GM21723 (cell line): ENCODE measurements at regions not wholly inside any gene's neighbourhood (a gene's known extent, or its start where the extent isn't known, plus 50 kb on each side); places are given as distances from the start of the nearest gene placed in this dataset.

Source experiments
- ATAC-seq: cut with Tn5 transposase; IDR thresholded peaks from one replicate; pipeline ENCODE4 v1.9.1; 2021; ENCODE audit warnings: mild to moderate bottlenecking, moderate library complexity; ENCODE audit not compliant: unreplicated experiment

DNA sequence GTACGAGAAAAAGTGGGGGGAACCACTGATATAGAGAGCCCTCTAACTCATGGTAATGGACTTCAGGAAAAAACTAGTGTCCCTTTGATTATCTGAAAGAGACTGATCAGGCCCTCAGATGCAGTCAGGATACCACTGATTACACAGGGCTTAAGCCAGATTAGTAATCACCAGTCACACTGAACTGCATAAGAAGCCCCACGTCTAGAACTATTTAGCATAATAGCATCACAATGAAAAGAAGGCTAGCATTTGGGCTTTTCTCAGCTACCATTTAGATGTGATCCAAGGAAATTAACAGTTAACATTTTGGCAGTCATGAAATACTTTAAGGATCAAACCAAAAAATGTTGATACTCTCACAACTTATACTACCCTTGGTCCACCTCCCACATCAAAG is 813.1 kb upstream of the POU3F3 start:
- no peak for ATAC-seq

DNA sequence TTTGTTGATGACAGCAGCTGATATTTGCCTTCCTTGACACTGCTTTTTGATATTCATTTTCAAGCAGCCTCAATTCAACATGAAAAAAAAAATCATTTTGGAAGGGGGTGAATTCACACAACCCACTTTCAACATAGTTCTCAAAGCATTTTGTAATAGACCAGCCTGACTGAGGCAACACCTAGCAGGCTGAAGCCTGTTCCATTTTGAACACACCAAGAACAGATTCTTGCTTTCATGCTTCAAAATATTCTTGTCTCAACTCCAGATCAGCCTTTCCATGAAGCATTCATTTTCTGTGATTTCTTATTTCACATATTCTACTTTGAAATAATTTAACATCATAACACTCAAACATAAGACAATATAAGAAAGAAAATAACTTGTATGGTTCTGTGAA is 812.6 kb upstream of the POU3F3 start:
- ATAC-seq = no peak

DNA sequence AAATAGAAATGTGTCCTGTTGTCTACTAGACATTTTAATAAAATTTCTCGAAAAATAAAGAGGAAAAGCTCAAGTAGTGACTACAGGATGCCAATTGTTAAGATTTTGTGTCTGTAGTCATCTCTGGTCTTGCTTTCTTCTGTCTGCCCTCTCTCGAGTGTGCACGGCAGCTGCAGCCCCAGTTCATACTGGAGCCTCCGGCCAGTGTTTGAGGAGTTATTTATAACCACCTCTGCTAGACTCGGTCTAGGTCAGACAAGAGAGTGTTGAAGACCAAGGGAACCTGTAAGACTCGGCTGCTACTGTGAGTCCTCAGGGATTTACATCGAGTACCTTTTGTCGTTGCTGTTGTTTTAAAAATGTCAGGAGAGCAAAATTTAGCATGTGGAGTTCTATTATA is 810.1 kb upstream of the POU3F3 start:
- ATAC-seq = no peak

DNA sequence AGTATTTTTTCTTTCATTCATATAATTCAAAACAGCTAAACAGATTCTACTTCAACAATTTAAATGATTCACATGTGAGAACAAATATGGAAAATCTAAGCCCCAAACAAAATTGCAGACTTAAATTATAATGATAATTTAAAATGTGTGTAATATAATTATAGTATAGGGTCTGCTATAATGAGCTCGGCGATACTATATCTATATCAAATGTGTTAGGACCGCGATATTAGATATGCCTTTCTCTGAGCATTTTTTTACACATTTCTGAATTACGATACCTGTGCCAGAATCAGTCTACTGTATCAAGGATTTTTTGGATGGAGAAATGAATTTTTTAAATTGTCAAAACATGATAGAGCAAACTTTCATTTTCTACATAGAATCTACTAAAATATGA is 808.8 kb upstream of the POU3F3 start:
- ATAC-seq = no peak

DNA sequence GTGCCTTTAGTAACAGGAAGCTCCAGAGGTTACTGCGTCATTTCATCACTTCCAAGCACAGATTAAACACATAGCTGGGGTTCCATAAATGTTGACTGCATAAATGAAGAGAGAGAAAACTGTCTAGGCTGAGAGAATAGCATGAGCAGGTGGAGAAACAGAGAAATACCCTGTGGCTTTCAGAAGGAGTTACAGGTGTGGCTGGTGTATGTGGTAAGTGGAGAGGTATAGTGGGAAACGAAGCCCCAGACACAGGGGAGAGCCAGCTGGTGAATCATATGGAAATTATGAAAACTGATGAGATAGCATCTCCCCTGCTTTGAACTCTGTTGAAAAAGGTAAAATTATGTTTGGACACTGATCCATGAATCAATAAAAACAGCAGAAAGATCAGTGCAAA is 807.4 kb upstream of the POU3F3 start:
- ATAC-seq = no peak

DNA sequence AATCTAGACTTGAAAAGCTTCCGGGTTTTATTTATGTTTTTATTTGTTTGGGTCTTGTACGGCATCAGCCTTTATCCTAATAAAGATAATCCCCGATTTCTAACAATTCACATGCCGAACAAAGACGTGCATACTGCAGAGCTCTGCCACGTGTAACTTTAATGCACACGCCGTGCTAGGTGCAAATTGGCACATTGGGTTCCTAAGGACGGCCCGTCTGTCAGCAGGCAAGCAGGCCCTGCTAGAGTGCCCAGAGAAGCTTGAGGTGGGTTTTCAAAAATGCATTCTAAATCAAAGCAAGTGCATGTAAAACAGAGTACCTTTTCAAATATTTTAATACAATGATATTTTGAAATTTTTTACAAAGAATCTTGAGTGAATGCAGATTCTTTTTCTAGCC is 806.4 kb upstream of the POU3F3 start:
- ATAC-seq = no peak

DNA sequence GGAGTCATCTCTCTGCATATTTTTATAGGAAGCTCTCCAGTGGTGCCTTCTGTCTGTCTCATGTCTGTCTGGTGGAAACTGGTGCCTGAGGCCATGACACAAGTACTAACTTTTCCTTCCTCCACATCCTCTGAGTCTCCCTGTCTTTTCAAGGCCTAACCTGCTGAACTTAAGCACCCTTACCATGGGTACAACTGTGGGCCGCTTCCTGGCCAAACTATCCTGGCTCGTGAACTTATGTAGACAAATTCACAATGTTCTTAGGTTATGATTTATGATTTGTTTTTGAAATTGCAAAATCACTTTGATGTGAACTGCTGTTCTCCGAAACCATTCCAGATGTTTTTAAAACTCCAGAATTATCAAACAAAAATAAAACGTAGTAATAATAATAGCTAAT is 804.5 kb upstream of the POU3F3 start:
- no peak for ATAC-seq

DNA sequence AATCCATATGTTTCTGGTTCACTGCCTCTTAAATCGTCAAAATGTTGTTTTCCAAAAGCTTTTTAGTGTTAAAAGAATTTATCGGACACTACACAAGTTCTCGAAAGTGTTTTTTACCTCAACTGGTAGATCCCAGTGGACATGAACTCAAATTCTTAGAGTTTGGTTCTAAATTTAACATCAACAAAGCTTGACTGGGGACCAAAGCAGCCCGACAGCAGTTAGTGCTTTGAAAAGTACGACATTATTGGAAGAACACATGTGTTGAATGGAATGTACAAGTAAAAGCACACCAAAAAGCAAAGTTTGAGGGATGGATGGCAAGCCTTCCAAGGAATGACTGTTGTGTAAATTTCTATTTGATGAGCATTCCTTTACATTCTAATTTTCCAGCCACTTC is 803.9 kb upstream of the POU3F3 start:
- no peak for ATAC-seq

DNA sequence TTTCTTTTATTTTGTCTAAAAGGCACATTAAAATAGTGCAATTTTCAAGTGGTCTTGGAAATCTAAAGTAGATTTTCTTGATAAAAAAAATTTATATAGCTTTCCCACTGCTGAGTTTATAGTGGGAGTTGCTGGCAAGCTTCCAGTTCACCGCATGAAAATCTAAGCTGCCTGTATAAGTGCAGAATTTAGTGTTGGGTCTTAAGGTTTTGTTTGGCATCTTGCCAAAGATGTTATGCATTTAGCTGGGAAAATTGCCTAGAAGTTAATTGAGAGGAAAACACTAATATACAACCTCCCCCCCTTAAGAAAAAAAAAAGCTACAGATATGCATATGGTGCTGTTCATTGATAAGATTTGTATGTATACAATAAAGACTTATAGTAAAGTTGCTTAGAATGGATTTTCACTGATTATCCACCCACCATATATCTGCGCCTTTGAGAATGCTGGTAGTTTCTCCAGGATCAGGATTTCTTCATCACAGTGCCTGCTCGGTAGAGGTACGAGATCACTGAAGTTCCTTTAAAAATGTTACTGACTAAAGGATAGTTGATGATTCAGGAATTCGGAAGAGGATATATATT is 803.2 kb upstream of the POU3F3 start:
- no peak for ATAC-seq

DNA sequence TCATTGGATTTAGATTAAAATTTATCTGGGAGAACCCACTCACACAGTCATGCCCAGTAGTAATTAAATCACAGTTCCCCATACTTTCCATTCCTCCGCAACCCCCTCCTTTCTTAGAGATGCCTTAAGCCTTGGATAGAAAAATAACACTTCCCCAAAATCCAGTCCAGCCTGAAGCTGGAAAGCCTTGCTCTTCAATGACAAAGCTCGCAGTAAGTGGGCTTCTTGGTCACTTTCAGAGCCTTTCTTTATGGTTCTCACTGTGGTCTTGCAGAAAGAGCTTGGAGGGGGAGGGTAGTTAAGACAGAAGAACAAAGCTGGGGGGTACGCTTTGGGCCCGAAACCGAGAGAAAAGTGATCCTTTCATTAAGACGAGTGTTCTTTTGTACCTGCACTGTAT is 802.1 kb upstream of the POU3F3 start:
- ATAC-seq = no peak

DNA sequence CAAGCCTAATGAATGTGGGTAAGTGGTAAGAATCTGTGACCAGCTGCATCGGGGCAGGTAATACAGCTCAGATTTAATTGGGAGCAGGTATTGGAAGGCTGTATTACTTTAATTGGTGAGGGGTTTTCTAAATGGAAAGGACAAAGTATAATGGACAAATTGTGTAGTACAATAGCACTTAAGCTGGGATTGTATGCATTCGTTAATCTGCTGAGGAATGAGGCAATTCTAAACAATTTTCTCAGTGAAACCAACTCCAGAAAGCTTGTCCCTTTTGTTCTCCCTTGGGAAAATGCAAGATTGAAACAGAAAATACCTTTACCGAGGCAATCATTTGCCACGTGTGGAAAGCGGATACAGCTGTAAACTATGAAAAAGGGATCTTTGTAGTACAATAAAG is 801.6 kb upstream of the POU3F3 start:
- no peak for ATAC-seq

DNA sequence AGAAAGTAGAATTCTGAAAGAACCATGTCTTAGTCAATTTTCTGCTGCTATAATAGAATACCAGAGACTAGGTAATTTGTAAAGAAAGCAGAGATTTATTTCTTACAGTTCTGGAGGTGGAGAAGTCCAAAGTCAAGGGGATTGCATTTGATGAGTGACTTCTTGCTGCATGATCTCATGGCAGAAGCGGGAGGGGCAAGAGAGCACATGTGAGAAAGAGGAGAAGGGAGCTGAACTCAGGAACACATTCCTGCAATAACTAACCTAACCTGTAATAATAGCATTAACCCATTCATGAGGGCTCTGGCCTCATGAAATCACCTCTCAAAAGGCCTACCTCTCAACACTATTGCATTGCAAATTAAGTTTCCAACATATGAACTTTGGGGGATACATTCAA is 797.5 kb upstream of the POU3F3 start:
- no peak for ATAC-seq

DNA sequence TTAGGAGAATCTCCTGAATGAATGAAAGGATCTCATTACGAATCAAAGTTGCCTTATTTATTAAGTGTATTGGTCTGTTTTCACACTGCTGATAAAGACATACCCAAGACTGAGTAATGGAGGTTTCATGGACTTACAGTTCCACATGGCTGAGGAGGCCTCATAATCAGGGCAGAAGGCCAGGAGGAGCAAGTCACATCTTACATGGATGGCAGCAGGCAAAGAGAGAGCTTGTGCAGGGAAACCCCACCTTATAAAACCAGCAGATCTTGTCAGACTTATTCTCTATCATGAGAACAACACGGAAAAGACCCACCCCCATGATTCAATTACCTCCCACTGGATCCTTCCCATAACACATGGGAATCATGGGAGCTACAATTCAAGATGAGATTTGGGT is 785.2 kb upstream of the POU3F3 start:
- no peak for ATAC-seq

DNA sequence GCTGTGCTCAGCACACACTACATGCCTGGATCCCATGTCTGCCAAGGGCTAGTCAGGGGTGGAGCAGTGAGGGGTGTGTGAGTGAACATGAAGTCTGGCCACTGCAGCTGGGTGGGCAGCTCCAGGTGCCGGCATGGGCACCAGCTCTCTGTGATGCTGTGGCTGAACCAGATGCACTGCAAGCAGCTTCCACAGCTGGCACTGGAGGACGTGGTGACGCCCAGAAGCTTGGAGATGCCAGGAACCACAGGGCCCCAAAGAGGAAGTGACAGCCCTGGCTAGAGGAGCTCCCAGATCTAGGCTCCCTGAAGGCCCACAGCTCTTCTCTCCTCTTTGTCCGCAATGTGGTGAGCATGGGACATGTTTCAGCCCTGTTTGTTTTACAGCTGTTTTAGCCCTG is 776.3 kb upstream of the POU3F3 start:
- no peak for ATAC-seq

DNA sequence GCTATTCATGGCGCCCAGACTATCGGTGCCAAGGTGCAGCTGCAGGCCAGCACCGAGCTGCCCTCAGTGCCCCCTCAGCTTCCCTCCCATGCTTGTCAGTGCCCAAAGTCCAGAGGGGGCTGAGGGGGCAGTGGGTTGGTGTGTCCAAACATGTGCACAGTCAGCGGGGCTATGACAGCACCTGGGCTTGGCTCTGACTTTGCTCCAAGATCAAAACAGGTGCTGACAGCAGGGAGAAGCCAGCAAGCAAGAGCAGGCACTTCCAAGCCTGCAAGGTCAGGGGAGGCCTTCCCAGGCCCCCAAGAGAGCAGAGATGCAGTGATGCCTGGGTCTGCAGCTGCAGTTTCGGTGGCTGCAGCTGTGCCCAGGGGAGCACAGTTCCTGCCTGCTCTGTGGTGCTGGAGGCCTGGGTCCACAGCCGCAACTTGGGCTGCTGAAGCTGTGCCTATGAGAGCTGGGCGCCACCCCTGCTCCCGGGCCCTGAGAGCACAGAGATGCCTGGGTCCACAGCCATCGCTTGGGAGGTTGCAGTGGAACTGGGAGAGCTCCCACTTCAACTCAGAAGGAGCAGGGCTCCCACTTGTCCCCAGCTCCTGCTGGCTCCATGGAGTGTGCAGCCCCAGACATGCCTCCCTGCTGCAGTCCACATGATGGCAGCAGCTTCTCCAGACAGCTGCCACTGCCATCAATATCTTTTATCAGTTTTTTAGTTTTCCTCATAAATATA is 775.3 kb upstream of the POU3F3 start:
- no peak for ATAC-seq

DNA sequence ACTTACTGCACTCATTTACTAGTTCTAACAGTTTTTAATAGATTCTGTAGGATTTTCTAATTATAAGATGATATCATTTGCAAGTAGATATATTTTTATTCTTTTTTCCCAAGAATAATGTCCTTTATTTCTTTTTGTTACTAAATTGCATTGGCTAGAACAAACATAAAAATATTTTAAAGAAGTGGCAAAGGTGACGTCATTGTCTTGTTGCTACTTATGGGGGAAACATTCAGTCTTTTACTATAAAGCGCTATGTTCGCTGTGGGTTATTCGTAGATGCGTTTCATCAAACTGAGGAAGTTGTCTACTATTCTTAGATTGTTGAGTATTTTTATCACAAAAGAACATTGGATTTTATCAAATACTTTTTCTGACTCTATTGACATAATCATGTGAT is 765.2 kb upstream of the POU3F3 start:
- no peak for ATAC-seq

DNA sequence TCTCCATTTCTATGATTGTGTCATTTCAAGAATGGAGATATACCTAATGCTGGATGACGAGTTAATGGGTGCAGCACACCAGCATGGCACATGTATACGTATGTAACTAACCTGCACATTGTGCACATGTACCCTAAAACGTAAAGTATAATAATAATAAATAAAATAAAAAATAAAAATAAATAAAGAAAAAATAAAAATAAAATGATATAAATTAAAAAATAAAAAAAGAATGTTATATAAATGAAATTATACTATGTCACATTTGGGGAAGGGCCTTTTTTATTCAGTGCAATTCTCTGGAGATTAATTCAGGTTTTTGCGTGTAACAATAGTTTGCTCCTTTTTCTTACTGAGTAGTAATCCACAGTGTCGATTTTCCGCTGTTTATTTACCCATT is 763.5 kb upstream of the POU3F3 start:
- ATAC-seq = no peak

DNA sequence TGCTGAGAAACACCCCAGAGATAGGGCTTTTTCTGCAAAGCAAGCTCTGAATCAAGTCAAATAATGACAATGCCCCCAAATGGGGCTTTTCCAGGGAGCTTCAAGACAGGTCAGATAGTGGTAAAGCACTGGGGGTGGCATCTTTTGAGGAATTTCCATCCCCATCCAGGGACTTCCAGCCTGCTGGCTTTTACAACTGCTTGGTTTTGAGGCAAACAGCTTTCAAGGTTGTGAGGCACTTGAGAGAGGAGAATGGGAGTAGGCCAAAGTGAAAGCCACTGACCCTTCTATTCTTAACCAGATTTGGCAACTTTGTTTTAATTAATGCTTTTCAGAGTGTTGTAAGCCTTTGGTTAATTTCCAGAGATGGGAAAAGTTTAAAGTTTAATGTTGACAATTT is 762.0 kb upstream of the POU3F3 start:
- no peak for ATAC-seq

DNA sequence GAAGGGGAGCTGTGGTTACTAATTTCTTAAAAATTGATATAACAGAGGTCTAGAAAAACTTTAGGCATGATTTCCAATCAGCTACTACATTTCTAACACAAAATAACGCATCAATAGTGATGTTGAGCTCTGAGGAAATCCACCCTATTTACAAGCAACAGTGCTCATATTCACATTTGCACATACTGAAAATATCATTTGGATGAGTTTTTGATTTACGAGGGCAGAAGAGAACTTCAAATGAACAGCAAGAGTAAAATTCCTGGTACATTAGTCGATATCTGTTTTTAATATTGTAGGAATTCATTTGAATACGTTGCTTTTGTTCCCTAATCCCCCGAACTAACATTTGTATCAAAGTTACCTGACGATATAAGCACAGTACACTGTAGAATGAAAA is 761.0 kb upstream of the POU3F3 start:
- ATAC-seq = no peak

DNA sequence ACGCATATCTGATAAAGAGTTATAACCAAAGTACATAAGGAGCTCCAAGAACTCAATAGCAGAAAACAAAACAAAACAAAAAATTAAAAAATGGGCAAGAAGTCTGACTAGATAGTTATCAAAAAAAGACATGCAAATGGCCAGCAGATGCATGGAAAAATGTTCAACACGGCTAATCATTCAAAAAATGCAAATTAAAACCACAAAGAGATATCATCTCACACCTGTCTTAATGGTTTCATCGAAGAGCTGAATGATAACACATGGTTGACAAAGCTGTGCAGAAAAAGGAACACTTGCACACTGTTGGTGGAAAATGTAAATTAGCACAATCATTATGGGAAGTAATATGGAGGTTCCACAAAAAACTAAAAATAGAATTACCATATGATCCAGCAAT is 751.3 kb upstream of the POU3F3 start:
- ATAC-seq = no peak

DNA sequence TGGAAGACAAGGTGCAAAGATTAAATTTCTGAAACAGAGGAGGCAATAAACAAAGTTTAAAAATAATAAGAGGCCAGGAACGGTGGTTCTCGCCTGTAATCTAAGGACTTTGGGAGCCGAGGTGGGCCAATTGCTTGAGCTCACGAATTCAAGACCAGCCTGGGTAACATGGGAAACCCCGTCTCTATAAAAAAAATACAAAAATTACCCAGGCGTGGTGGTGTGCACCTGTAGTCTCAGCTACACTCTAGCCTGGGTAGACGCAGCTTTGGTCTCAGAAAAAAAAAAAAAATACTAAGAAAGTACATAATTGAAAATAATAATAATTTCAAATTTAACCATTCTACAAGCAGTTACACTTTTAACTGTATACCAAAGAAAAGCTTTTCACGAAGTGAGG is 744.6 kb upstream of the POU3F3 start:
- ATAC-seq = no peak

DNA sequence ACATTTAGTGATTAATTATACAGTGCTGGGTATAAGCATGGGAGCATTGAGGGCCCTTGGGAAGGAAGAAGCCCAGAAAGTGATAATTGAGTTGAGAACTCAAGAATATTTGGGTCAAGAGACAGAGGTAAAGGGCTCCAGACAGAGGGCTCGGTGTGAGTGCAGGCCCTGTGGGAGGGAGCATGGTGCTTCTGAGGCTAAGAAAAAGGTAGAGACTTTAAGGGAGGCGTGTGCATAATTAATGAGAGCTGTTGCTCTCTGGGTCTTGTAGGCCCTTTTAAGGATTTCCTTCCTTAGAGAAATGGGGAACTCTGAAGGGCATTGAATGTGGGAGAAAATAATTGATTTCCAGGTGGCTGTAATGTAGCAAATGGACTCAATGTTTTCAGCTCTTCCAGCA is 735.0 kb upstream of the POU3F3 start:
- ATAC-seq = no peak

DNA sequence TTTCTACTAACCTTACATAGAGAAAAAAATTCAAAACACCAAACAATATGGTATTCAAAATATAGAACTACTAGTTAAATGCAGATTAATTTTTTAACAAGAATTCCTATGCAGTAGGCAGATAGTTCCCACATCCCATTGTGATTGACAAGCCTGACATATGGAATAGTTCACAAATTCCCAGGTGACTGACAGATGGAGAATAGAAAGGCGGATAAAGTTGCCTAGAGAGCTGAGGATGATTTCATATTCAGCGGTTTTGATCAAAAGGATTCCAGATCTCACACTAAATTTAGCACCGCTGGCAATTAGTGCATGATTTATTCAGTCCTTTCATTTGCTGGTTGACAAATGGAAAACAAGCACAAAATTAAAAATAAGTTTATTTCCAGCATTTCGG is 733.7 kb upstream of the POU3F3 start:
- ATAC-seq = no peak
